Anterior cingulate cortex (tissue), 58 donors: ENCODE measurements at regions not wholly inside any gene's neighbourhood (a gene's known extent, or its start where the extent isn't known, plus 50 kb on each side); places are given as distances from the start of the nearest gene placed in this dataset.
A peak's percentile ranks its signal among the peaks of the same experiment; 100 is the strongest.
"Not testable (repeated sequence)": the region's sequence is repeated elsewhere in the genome, so short reads cannot be mapped to it uniquely, and the experiment has no call there.

Source experiments
- DNase-seq, 58 donors: peaks; one replicate each; lab custom pipeline; 2025; lab: John Stamatoyannopoulos, UW

DNA sequence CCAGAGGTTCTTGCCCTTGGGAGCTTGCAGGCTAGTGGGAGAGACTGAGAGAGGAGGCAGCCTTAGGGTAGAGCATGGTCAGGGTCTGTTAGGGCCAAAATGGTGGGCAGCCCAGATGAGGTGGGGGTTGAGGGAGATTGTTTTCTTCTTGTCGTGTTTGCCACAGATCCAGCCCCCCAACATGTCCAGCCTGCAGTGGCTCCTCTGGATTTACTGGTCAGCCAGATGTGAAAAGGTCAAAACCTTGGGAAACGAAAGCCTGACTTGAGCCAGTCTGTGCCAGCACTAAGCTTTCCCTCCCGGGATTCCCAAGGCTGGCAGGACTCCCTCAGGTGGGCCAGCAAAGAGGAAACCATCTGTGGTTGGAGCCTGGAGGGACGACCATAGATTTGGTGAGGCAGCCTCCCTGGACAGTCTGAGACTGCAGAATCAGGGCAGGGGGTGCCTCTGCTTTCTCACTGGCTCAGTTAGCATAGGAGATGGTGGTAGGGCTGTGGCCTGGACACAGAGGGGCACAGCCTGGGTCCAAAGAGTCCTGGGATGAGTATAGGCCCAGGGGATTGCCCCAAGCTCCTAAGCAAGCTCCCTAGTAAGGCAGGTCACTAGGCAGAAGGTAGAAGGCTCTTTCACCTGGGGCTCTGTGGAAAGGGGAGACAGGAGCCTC, 51.2 kb upstream of the PRR23C start:
- DNase-seq, result no peak

GRCh38 chr3:139096670-139097069, 52.0 kb upstream of the PRR23C start:
- DNase-seq, result no peak

GRCh38 chr3:139098391-139098790, 53.7 kb upstream of the PRR23C start:
- DNase-seq, result no peak

DNA sequence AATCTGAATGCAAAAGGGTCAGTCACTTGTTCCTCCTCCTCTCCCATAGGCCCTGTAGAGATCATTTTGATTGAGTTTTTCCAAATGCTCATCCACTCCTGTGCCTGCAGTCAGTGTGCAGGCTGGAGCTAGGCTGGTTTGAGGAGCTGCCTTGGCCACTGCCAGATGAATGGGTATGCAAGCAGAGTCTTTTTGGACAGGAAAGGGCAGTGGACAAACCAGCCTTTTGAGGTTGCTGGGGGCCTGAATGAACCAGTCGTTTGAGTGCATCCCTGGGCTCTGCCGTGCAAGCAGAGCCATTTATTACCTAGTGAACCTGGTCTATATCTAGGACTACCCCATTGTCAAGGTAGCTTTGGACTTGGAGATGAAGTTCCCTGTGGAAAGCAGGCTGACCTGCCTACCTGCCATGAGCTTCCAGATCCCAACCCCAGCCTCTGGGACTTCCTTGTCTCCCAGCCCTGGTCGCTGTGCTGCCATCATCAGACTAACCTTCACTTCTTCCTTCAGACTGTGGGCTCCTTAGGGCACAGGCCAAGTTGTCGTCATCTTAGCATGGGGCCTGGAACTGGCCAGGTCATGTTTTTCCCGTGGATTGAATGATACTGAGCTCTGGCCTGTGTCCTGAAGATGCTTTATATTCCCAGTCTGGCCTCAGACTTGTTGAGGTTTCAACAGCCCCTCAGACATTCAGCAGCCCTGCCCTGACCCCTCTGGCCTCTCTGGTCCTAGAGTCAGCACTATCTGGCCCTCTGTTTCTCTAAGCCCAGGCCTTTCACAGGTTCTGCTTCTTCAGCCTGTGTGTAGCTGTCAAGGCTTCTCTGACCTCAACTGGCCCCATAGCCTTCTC, 55.5 kb upstream of the PRR23C start:
- no peak for DNase-seq

DNA sequence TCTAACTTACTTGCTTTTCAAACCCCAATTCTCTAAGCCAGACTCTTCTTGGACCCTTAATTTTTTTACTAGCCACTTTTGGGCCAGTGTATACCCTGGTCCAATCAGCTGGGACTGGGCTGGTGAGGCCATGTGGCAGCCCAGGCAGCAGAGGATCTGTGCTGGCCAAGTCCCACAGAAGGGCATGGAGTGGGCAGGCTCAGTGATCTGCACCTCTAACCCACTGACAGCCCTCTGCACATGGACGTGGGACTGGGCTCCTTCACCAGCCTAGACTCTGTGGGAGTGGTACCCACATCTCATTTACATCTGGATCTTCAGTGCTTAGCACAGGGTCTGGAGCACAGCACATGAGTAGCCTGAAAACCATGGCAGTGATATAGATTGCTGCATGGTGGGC, 56.1 kb upstream of the PRR23C start:
- no peak for DNase-seq

- no peak for DNase-seq
These were observed 56.7 kb upstream of the PRR23C start for GRCh38 chr3:139101396-139101795.

DNA sequence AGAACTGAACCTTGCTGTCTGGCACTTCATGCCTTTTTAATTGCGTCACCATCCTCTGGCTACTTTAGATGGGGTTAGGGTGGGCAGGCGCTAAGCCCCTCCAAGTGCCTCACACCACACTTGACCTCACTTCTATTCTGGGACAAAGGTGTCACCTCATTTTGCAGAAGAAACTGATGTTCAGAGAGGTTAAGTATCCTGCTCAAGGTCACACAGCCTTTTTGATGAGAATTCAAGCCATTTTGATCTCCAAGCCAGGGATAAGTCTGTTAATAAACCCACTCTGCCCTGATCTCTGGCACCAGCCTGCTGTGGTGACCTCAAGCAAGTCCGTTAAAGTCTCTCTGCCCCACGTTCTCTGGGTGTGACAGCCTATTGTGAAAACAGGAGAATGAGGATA, 58.8 kb upstream of the PRR23C start:
- DNase-seq, result no peak

DNA sequence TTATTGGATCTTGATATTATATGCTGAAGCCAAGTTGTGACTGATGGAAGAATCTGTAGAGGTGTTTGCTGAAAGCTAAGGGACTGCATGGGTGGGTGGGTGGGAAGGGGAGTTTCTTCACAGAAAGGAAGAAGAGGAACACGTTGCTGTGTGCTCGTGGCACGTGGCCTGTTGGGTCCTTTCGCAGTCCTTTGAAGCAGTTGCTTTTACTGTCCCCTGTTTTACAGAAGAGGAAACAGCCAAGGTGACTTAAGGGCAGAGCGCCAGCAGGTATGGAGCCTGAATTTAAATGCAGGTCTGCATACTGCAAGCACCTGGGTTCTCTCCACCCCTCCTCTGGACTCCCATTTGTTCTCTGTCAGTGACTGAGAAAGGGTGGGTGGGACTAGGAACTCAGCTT, 59.4 kb upstream of the PRR23C start:
- no peak for DNase-seq

DNA sequence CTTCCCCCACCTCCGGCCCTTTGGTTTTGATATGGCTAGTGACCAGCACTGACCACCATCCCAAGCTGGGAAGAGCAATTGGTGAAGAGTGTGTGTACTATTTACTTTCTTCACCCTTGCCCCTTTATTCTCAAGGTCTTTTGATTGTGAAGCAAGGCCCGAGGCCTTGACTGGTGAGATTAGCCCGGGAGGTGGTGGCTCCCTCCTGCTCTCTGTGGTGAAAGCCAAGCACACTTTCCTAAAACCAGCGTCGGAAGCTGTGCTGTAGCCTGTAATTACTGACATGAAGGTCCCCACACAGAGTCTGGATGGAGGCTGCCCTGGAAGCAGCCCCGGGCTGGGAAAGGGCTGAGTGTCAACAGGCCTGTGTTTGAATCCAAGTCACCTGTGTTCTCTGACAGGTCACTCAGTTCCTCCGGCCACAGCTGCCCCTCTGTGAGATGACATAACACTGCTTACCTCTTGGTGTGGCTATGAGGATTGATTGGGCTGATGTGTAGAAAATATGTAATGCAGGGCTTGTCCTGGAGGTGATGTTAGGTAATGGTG, 60.5 kb upstream of the PRR23C start:
- DNase-seq, result no peak

- no peak for DNase-seq
These were observed 61.6 kb upstream of the PRR23C start for GRCh38 chr3:139106013-139106932.

- DNase-seq, result no peak
These were observed 62.9 kb upstream of the PRR23C start for GRCh38 chr3:139107424-139108252.

GRCh38 chr3:139108253-139108969, 63.7 kb upstream of the PRR23C start:
- DNase-seq, result no peak

DNA sequence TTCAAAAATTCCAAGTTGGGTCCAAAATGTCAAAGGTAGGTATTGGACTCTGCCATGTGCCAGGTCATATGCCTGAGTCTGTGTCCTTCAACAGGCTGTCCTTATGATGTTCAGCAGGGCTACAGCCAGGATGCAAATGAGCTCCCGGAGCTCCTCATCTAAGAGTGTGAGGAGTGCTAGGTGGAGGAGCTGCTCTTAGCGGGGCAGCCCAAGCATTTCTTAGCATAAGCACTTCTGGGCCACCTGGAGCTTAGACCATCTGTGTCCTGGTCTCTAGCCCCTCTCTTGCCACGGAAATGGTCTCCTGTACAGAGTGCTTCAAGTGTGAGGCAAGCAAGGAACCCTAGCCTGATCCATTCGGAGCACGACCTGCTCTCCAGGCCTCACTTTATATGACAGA, 64.6 kb upstream of the PRR23C start:
- DNase-seq, result no peak

GRCh38 chr3:139110072-139110830, 65.6 kb upstream of the PRR23C start:
- DNase-seq, result no peak

DNA sequence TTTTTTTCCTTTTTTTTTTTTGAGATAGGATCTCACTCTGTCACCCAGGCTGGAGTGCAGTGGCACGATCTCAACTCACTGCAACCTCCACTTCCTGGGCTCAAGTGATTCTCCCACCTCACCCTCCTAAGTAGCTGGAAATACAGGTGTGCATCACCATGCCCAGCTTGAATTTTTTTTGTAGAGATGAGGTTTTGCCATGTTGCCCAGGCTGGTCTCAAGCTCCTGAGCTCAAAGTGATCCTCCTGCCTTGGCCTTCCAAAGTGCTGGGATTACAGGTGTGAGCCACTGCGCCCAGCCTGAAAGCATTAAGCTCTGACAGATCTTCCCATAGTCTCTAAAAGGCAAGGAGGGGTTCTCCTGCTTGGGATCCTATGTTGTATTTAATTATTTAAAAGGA, 66.2 kb upstream of the PRR23C start:
- not testable (repeated sequence) for DNase-seq

GRCh38 chr3:139111392-139112229, 66.9 kb upstream of the PRR23C start:
- DNase-seq, result peak in 52 of 58 donors; percentile 2 to 74 (median 40)

GRCh38 chr3:139112230-139112558, 67.5 kb upstream of the PRR23C start:
- no peak for DNase-seq
